IMR-90 (cell line): ENCODE measurements at regions not wholly inside any gene's neighbourhood (a gene's known extent, or its start where the extent isn't known, plus 50 kb on each side); places are given as distances from the start of the nearest gene placed in this dataset.

Experiments
- ATAC-seq: fragments of 200-7000 bp; cut with Tn5 transposase; 2 replicates; pipeline ENCODE4 v1.9.1; 2020; ENCODE audit warnings: low read depth, mild to moderate bottlenecking, moderate library complexity
- BruUV-seq: library from RNA; stranded (reverse); fragments of 400-500 nt; replicated peaks from 2 replicates; lab custom pipeline; 2021; lab: Mats Ljungman, UMichigan
- CTCF ChIA-PET: fragments of 300-600 bp; formaldehyde crosslinking; extraction: SDS; loops from one replicate; lab custom pipeline; 2021; ENCODE audit warnings: antibody characterized with exemption; lab: Yijun Ruan, JAX
- POLR2A ChIA-PET: fragments of 300-600 bp; sonication (Branson Sonifier 250); formaldehyde crosslinking; loops from one replicate; lab custom pipeline; 2022; ENCODE audit warnings: antibody characterized with exemption; ENCODE audit not compliant: unreplicated experiment; lab: Charles Lee
- DNase-seq: peaks from one replicate; pipeline ENCODE4 v3.0.0; 2013
- H2AFZ ChIP-seq: replicated peaks from 2 replicates; pipeline ENCODE3; 2013; ENCODE audit warnings: low read length, mild to moderate bottlenecking; ENCODE audit not compliant: poor library complexity
- H2AK5ac ChIP-seq: 2 replicates; pipeline ENCODE4 v1.6.1; 2013; ENCODE audit warnings: low read depth, low read length, inconsistent platforms
- H2AK9ac ChIP-seq: replicated peaks from 2 replicates; pipeline ENCODE3; 2013; ENCODE audit warnings: mild to moderate bottlenecking, low read depth, low read length, moderate library complexity; ENCODE audit not compliant: poor library complexity
- H2BK120ac ChIP-seq: 2 replicates; pipeline ENCODE4 v1.6.1; 2013; ENCODE audit warnings: low read depth, low read length, inconsistent platforms
- H2BK15ac ChIP-seq: 3 replicates; pipeline ENCODE4 v1.6.1; 2013; ENCODE audit warnings: low read depth, low read length, inconsistent platforms
- H2BK20ac ChIP-seq: 2 replicates; pipeline ENCODE4 v1.6.1; 2013; ENCODE audit warnings: low read depth, mild to moderate bottlenecking, inconsistent platforms, low read length, moderate library complexity
- H2BK5ac ChIP-seq: 2 replicates; pipeline ENCODE4 v1.6.1; 2013; ENCODE audit warnings: mild to moderate bottlenecking, low read depth, low read length, inconsistent platforms; ENCODE audit not compliant: poor library complexity, severe bottlenecking
- H3K14ac ChIP-seq: replicated peaks from 2 replicates; pipeline ENCODE4 v1.6.1; 2013; ENCODE audit warnings: low read depth, low read length, inconsistent platforms
- H3K18ac ChIP-seq: 2 replicates; pipeline ENCODE4 v1.6.1; 2013; ENCODE audit warnings: low read depth, low read length, control low read depth
- H3K23ac ChIP-seq: 2 replicates; pipeline ENCODE4 v1.6.1; 2013; ENCODE audit warnings: low read depth, low read length, inconsistent platforms
- H3K27ac ChIP-seq: 2 replicates; pipeline ENCODE4 v1.5.1; 2013; ENCODE audit warnings: mild to moderate bottlenecking, control low read depth, low read length; ENCODE audit not compliant: insufficient read depth
- H3K27me3 ChIP-seq: 2 replicates; pipeline ENCODE4 v1.6.1; 2013; ENCODE audit warnings: low read length; ENCODE audit not compliant: control insufficient read depth, insufficient read depth
- H3K36me3 ChIP-seq: 2 replicates; pipeline ENCODE4 v1.6.1; 2013; ENCODE audit warnings: low read length, mixed read lengths; ENCODE audit not compliant: control insufficient read depth, insufficient read depth
- H3K4ac ChIP-seq: 2 replicates; pipeline ENCODE4 v1.6.1; 2013; ENCODE audit warnings: low read depth, low read length, inconsistent platforms
- H3K4me1 ChIP-seq: 2 replicates; pipeline ENCODE4 v1.6.1; 2013; ENCODE audit warnings: low read length, mixed read lengths; ENCODE audit not compliant: control insufficient read depth, insufficient read depth
- H3K4me2 ChIP-seq: 2 replicates; pipeline ENCODE4 v1.6.1; 2013; ENCODE audit warnings: low read depth, mild to moderate bottlenecking, control low read depth, low read length, moderate library complexity
- H3K4me3 ChIP-seq: 2 replicates; pipeline ENCODE4 v1.5.1; 2013; ENCODE audit warnings: low read depth, mild to moderate bottlenecking, control low read depth, low read length, moderate library complexity; ENCODE audit not compliant: insufficient read depth
- H3K56ac ChIP-seq: 2 replicates; pipeline ENCODE4 v1.6.1; 2013; ENCODE audit warnings: low read length, inconsistent platforms; ENCODE audit not compliant: insufficient read depth; ENCODE audit errors: extremely low read depth
- H3K79me1 ChIP-seq, 2 experiments: 2 replicates each; pipeline ENCODE4 v1.6.1; 2013; ENCODE audit warnings: low read length in 2 of 2, inconsistent platforms in 1 of 2, low read depth in 1 of 2
- H3K9ac ChIP-seq: 2 replicates; pipeline ENCODE4 v1.6.1; 2013; ENCODE audit warnings: low read depth, low read length, control low read depth
- H3K9me1 ChIP-seq: 2 replicates; pipeline ENCODE4 v1.6.1; 2013; ENCODE audit warnings: low read length, inconsistent platforms; ENCODE audit not compliant: insufficient read depth
- H3K9me3 ChIP-seq: 2 replicates; pipeline ENCODE4 v1.6.1; 2013; ENCODE audit warnings: low read length; ENCODE audit not compliant: control insufficient read depth, insufficient read depth
- H4K20me1 ChIP-seq: 2 replicates; pipeline ENCODE4 v1.6.1; 2013; ENCODE audit warnings: low read length, inconsistent platforms; ENCODE audit not compliant: insufficient read depth
- H4K5ac ChIP-seq: 2 replicates; pipeline ENCODE4 v1.6.1; 2013; ENCODE audit warnings: mild to moderate bottlenecking, low read depth, low read length, control low read depth
- H4K8ac ChIP-seq, 2 experiments: 2 replicates each; pipeline ENCODE4 v1.6.1; 2013; ENCODE audit warnings: low read depth in 2 of 2, low read length in 2 of 2, control low read depth in 1 of 2, inconsistent platforms in 1 of 2
- H4K91ac ChIP-seq: 2 replicates; pipeline ENCODE4 v1.6.1; 2013; ENCODE audit warnings: low read depth, low read length, inconsistent platforms; ENCODE audit not compliant: insufficient read depth
- FOS ChIP-seq: fragments of 150-350 bp; IDR thresholded peaks from 2 replicates; pipeline ENCODE4 v1.6.1; 2016; ENCODE audit warnings: low read depth, low read length
- NFE2L2 ChIP-seq: fragments of 150-350 bp; IDR thresholded peaks from 2 replicates; pipeline ENCODE4 v1.6.1; 2016; ENCODE audit warnings: low read depth, mild to moderate bottlenecking, low read length
- RFX5 ChIP-seq: IDR thresholded peaks from 2 replicates; pipeline ENCODE4 v1.8.0; 2012; ENCODE audit warnings: low read depth, mild to moderate bottlenecking, low read length, moderate library complexity
- WGBS, 2 experiments: methylation state at CpG; one replicate each; pipeline versions ENCODE4 v1.1.5 to v1.1.7; 2013; ENCODE audit warnings: missing lambda C conversion rate in 2 of 2; ENCODE audit not compliant: insufficient read length in 1 of 2; ENCODE audit errors: extremely low coverage in 2 of 2; 5-methylcytosine and 5-hydroxymethylcytosine counted together
- dilution Hi-C: fragments of 300-500 bp; cut with HindIII; formaldehyde crosslinking; loops from one replicate; pipeline ENCODE4 v1.14.3; 2018; ENCODE audit warnings: low sequenced_read_pairs; ENCODE audit not compliant: unreplicated experiment
- in situ Hi-C: fragments of 300-500 bp; cut with MboI; formaldehyde crosslinking; loops from 3 replicates; pipeline ENCODE4 v1.14.3; 2019; ENCODE audit warnings: low sequenced_read_pairs, inconsistent platforms, mixed read lengths
- intact Hi-C: fragments of 100-400 bp; cut with micrococcal nuclease; formaldehyde crosslinking; loops from 2 replicates; pipeline ENCODE4 v1.10.0; 2022

DNA sequence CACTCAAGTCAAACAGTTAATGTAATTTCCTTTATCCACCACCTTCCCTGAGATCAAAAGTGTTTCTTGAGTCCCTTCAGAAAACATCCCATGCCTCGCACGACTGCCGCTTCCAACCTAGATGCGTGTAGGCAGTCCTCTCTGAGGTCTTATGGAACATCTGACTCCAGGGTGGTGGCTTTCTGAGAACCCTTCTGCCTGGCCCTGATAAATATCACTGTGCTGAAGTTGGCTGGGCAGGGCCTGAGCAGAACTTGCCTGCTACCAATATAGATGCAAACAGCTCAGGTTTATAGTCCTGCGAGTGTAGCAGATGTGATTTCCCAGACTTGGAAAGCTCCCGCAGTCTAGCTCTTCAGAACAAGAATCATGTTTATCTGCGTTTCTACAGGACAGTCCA, 61.1 kb upstream of the GPR12 start:
- ChIA-PET CTCF (no interaction called here), POLR2A (no interaction called here)
- ATAC-seq (no peak), DNase-seq (no peak)
- intact Hi-C loops (no loop called here), dilution Hi-C loops (no loop called here), in situ Hi-C loops (no loop called here)
- Histone ChIP-seq H4K91ac (no peak overlapping the region), H4K20me1 (no peaks in the 10 kb centered on the region), H2BK20ac (no peak overlapping the region), H2BK15ac (no peak overlapping the region), H3K18ac (no peak overlapping the region), H3K9me3 (no peaks in the 10 kb centered on the region), H2BK120ac (no peak overlapping the region), H3K4ac (no peak overlapping the region), H4K8ac (no peak overlapping the region), H3K14ac (no peak overlapping the region), H2BK5ac (no peak overlapping the region), H4K5ac (no peak overlapping the region), H2AK9ac (no peak overlapping the region), H3K27ac (no peak overlapping the region), H2AFZ (no peak overlapping the region), H3K56ac (no peak overlapping the region), H2AK5ac (no peak overlapping the region), H3K27me3 (peaks cover 2% of the 10 kb centered on the region; the same call in 1 of the 2 replicates), H3K4me3 (no peak overlapping the region), H3K36me3 (no peaks in the 10 kb centered on the region), H3K79me1 (no peaks in the 10 kb centered on the region), H3K4me2 (no peak overlapping the region), H3K9me1 (no peaks in the 10 kb centered on the region), H3K9ac (no peak overlapping the region), H3K4me1 (no peaks in the 10 kb centered on the region), H3K23ac (no peak overlapping the region)
- 67% methylated on average over 3 of the region's 7 CpGs; no CpG with 5 or more reads in 1 of the 2 experiments for WGBS, 2 experiments
- TF ChIP-seq RFX5 (no peak), FOS (no peak), NFE2L2 (no peak)
- BruUV-seq = no TSS peak
